ENCODE measurements at regions not wholly inside any gene's neighbourhood (a gene's known extent, or its start where the extent isn't known, plus 50 kb on each side); places are given as distances from the start of the nearest gene placed in this dataset.

- intact Hi-C loops (cut with DNase I), result loop anchor here in 4 of 10 donors (2.0 to 5.0 kb wide), 4 partner anchors 37 to 52 kb away; no protein-coding TSS in a partner anchor
- Histone ChIP-seq H3K27ac (peak overlapping the region; percentile 84 to 96 (median 90)), H3K9me3 (peaks cover 0 to 11% (median 0%) of the 10 kb centered on the region in 11 donors), H3K4me3 (peak overlapping the region; percentile 66 to 90 (median 76)), H3K36me3 (no peaks in the 10 kb centered on the region), H3K4me1 (peaks cover 6 to 67% (median 39%) of the 10 kb centered on the region in 9 donors), H3K27me3 (peaks cover 0 to 43% (median 0%) of the 10 kb centered on the region in 7 donors)
- 2 to 3% methylated on average over 69 to 88 of the region's 88 CpGs for WGBS, 2 donors
- ATAC-seq (peak; percentile 77 to 89 (median 86)), DNase-seq (peak; percentile 78 to 82)
- no peak for TF ChIP-seq CTCF (IDR thresholded peaks at IDR 0.05)
Measured at GRCh38 chr9:121598965-121599871, 52.2 kb upstream of the DAB2IP start.

GRCh38 chr9:121599872-121600585, 51.4 kb upstream of the DAB2IP start:
- intact Hi-C loops (cut with DNase I), result loop anchor here in 7 of 10 donors (2.0 to 5.0 kb wide), 4 partner anchors 38 to 53 kb away; no protein-coding TSS in a partner anchor
- H3K27me3 ChIP-seq, result peaks cover 0 to 43% (median 0%) of the 10 kb centered on the region in 7 donors
- peak overlapping the region; percentile 84 to 96 (median 90) for H3K27ac ChIP-seq
- no peaks in the 10 kb centered on the region for H3K36me3 ChIP-seq
- H3K4me3 ChIP-seq, result peak overlapping the region; percentile 66 to 90 (median 76)
- 12 to 13% methylated on average over 25 of the region's 25 CpGs for WGBS, 2 donors
- TF ChIP-seq CTCF (IDR thresholded peaks at IDR 0.05), result peak in 1 of 9 donors; percentile 10
- H3K4me1 ChIP-seq, result peaks cover 9 to 70% (median 47%) of the 10 kb centered on the region in 9 donors
- DNase-seq, result no peak
- peaks cover 0 to 11% (median 0%) of the 10 kb centered on the region in 11 donors for H3K9me3 ChIP-seq
- no peak for ATAC-seq

GRCh38 chr9:121601194-121601593, 50.2 kb upstream of the DAB2IP start:
- H3K27ac ChIP-seq, result peak overlapping the region in 3 of 10 donors; percentile 12 to 94 (median 92)
- intact Hi-C loops (cut with DNase I), result loop anchor here in 3 of 10 donors (5.0 kb wide), 1 partner anchor 44 kb away; no protein-coding TSS in a partner anchor
- peaks cover 0 to 11% (median 0%) of the 10 kb centered on the region in 11 donors for H3K9me3 ChIP-seq
- DNase-seq (no peak), ATAC-seq (no peak)
- H3K4me3 ChIP-seq, result peak overlapping the region in 2 of 10 donors; percentile 67 to 86
- WGBS, 2 donors, result 78 to 82% methylated on average over 3 of the region's 3 CpGs
- no peak for TF ChIP-seq CTCF (IDR thresholded peaks at IDR 0.05)
- no peaks in the 10 kb centered on the region for H3K36me3 ChIP-seq
- H3K4me1 ChIP-seq, result peaks cover 9 to 81% (median 59%) of the 10 kb centered on the region in 9 donors
- H3K27me3 ChIP-seq, result peaks cover 0 to 43% (median 0%) of the 10 kb centered on the region in 7 donors
